DMS79 treated with DMSO at 0.1 percent for 48 hours (cell line): ENCODE measurements at regions not wholly inside any gene's neighbourhood (a gene's known extent, or its start where the extent isn't known, plus 50 kb on each side); places are given as distances from the start of the nearest gene placed in this dataset.

Experiments
- DNase-seq: peaks from one replicate; lab custom pipeline; 2025; lab: John Stamatoyannopoulos, UW

GRCh38 chr6:113292646-113293422 lies 564.3 kb upstream of the MARCKS start:
- no peak for DNase-seq

DNA sequence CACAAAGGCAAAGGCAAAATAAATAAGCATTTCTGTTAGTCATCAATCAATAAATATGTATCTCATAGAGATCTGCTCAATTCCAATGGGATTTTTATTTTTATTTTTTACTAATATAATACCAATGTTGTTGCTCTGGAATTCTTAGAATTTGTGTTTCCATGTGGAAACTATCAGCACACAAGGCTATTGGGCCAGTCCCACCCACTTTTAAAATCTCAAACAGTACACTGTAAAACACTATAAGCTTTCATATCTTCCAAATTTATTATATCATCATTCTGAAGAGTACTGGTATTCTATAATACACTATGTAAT lies 563.8 kb upstream of the MARCKS start:
- no peak for DNase-seq

- peak; percentile 44 for DNase-seq
Observed at GRCh38 chr6:113299531-113299930, 557.6 kb upstream of the MARCKS start.

GRCh38 chr6:113301651-113302050 lies 555.5 kb upstream of the MARCKS start:
- DNase-seq: no peak

GRCh38 chr6:113304116-113304515 lies 553.0 kb upstream of the MARCKS start:
- no peak for DNase-seq

DNA sequence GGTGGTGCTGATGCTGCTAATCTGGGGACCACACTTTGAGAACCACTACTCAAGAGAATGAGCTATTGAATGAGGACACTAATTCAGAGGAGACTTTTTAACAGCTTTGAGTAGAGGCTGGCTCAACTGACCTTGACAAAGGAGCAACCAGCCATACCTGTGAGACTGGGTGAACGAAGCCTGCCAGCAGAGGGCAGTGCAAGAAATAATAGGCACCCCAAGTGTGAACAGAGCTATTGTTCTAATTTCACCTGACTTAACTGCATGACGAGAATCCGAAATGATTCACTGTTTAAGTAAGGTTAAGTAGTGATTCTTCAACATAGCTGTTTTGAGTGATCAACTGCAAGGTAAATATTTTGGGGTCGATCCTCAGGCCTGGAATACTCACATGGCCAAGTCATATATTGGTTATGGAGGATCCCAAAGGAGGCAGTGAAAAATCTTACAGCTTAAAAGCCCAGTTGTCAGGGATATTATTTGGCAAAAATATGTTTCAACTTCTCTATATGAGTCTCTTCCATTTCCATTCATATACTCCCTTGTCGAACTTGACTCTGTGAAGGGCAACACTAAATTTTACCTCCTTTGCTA lies 550.5 kb upstream of the MARCKS start:
- DNase-seq: no peak

DNA sequence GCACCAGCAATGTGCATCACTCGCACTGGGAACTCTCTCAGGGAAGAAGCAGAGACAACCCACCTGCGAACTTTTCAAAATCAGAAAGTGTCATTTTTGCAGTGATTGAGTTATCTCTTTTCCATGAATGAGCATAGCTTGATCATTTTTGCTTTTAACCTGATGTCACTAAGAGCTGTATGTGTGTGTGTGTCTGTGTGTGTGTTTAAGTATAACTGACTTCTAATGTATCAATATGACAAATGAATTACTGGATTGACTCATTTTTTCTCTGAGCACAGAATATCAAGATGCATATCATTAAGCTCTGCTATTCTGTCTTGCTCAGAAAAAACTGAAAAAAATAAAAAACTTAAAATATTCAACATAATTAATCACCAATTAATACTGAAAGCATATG lies 548.9 kb upstream of the MARCKS start:
- DNase-seq: no peak

DNA sequence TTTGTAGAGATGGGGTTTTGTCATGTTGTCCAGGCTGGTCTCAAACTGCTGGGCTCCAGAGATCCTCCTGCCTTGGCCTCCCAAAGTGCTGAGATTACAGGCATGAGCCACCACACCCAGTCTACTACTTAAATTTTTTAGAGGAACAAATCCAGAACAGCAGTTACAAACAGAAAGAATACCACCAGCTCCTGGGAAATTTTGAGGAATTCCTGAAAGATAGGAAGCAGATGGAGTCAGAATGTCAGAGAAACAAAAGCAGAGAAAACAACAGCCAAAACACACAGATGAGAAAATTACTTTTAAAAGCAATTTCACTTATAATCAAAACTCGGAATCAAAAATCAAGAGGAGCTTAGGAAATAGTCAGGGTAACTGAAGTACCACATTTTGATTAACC lies 543.3 kb upstream of the MARCKS start:
- no peak for DNase-seq

DNA sequence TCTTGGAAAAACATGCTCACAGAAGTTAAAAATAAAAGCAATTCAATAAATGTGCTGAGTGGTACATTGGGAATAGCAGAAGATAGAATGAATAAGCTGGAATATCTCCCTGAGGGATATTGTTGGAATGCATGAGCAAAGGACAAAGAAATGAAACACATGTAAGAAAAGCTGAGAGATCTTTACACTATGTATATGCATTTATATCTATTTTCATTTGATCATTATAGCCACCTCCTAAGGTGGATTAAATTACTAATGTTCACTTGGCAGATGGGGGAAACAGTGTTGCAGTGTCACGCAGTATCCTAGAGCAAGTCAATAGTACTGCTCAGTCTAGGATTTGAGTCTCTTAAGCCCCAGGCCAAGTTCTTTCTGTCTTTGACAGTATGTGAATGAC lies 542.0 kb upstream of the MARCKS start:
- no peak for DNase-seq

- no peak for DNase-seq
Observed at GRCh38 chr6:113315879-113316278, 541.3 kb upstream of the MARCKS start.

DNA sequence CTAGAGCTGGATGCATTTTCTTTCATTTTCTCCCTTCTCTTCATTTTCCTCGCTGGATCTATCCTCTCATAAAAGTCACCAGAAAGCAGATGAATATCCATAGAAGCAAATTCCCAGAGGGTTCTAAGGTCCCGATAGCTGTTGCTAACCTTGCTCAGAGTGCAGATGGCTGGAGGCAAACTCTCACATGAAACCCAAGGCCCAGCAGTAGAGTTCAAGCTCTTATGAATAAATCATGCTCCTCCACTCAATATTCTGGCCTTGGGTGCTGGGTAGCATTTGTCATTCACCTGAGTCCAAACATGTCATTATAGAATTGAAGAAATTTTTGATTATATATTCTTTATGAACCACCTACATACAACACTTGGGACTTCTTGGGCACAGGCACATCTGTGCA lies 539.7 kb upstream of the MARCKS start:
- peak; percentile 10 for DNase-seq

DNA sequence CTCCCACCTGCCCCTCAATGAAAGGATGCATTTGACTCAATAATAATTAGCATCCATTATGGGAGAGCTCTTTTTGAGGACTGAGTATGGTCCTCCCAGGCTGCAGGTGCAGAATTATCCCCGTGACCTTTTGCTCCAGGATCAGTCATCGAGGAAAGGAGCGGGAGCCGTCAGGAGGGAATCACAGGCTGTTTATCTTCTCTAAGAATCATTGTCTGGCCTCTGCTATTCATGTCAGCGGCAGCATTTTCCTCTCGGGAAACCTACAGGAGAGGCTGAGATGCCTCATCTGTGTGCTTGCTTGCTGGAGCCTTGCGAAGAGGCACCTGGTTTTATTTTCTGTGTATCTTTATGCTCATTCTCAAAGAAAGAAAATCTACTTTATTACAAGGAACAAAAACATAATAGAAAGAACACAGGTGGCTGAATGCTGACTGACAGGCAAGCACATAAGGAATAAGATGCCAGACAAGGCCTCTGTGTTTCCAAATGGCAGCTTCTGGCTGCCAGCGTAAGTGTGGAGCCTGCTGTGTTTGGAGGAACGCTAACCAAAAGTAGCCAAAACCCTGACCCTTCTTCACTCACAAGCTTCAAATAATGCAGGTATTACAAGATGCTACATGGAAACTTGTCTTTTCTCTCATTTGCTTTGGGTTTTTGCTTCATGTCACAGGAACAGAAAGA lies 539.1 kb upstream of the MARCKS start:
- peak; percentile 72 for DNase-seq

DNA sequence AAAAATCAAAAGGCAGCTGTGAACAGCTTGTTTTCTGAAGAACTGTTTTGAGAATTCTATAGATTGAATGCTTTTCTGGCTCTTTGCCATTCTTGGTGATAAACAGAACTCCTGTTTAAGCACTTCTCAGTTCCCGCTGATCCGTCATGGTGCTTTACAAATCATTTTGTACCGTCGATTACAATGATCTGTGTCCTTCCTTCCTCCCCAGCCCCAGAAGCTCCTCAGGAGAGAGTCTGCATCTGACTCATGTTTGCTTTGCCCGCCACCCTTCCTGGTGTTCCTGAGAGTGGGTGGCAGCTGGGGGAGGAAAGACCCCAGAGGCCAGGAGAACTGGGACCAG lies 538.6 kb upstream of the MARCKS start:
- peak; percentile 72 for DNase-seq

DNA sequence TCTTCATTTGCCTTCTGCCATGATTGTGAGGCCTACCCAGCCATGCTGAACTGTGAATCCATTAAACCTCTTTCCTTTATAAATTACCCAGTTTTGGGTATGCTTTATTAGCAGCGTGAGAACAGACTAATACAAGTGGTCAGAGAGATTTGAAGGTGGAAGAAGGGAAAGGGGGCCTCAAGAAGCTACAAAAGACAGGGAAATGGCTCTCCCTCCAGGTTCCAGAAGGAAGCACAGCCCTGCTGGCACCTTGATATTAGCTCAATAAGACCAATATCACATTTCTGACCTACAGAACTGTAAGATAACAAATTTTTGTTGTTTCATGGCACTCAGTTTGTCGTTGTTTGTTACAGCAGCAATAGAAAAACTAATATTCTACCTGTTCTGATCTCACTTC lies 536.5 kb upstream of the MARCKS start:
- DNase-seq: no peak

GRCh38 chr6:113326781-113327180 lies 530.4 kb upstream of the MARCKS start:
- no peak for DNase-seq

GRCh38 chr6:113328886-113329381 lies 528.2 kb upstream of the MARCKS start:
- DNase-seq: no peak

GRCh38 chr6:113329942-113330635 lies 527.1 kb upstream of the MARCKS start:
- no peak for DNase-seq

GRCh38 chr6:113330636-113330946 lies 526.6 kb upstream of the MARCKS start:
- no peak for DNase-seq

DNA sequence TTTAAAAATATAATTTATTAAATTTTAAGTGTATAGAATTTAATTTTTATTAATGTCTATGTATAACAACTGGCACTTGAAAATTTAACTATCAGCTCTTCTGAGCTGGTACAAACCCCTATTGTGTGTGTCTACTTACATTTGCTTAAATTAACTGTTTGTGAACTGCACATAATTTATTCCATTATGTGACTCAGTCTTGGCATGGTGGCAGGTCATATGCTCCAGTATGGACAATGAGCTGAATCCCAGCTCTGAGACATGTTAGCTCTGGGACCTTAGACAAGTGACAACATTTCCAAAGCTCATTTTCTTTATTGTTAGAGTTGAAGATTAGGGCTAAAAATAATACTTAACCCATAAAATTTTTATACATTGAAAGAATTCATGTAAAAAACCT lies 526.1 kb upstream of the MARCKS start:
- no peak for DNase-seq

DNA sequence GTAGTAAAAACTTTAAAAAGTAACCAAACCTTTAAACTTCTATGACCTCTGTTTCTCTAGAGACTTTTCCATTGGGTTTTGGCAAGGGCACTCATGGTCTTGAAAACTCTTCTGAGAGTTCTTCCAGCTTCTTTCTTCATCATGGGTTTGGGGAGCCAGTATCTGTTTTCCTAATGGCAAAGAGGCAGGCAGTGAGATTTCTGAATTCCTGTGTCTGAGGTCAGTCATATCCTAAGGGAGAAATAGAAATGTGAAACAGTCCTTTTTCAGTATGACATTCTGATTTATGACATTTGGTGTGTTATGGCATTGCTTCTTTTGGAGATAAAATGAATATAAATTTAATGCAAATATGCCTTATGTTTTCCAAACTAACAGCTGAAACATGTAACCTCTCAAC lies 518.5 kb upstream of the MARCKS start:
- DNase-seq: no peak

GRCh38 chr6:113339209-113339608 lies 517.9 kb upstream of the MARCKS start:
- DNase-seq: no peak

DNA sequence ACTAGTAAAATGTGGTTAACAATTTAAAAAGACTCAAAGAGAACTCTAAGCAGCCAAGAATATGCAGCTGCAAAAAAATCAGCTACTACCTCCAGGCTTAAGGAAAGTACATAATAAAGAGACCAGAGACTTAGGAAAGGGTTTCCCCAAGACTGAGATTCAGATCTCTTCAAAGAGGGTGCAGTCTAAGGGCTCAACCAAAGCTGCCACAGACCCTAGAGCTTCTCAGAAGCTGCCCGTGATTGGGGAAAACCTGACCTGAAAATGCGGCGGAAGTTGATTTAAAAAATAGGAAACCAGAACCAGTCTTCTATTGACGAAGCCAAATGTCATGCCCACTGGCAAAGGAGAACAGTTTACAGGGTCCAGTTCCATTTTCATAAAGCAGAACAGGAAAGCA lies 516.8 kb upstream of the MARCKS start:
- no peak for DNase-seq

- no peak for DNase-seq
Observed at GRCh38 chr6:113343940-113344339, 513.2 kb upstream of the MARCKS start.
